HG02610 (cell line): ENCODE measurements at regions not wholly inside any gene's neighbourhood (a gene's known extent, or its start where the extent isn't known, plus 50 kb on each side); places are given as distances from the start of the nearest gene placed in this dataset.
"Not testable (repeated sequence)": the region's sequence is repeated elsewhere in the genome, so short reads cannot be mapped to it uniquely, and the experiment has no call there.

Experiments
- ATAC-seq: cut with Tn5 transposase; IDR thresholded peaks from one replicate; pipeline ENCODE4 v1.9.1; 2021; ENCODE audit warnings: mild to moderate bottlenecking, moderate library complexity; ENCODE audit not compliant: unreplicated experiment

- no peak for ATAC-seq
Measured at GRCh38 chr3:182388506-182388905, 404.8 kb upstream of the ATP11B start.

GRCh38 chr3:182389071-182389815 lies 404.1 kb upstream of the ATP11B start:
- ATAC-seq = no peak

DNA sequence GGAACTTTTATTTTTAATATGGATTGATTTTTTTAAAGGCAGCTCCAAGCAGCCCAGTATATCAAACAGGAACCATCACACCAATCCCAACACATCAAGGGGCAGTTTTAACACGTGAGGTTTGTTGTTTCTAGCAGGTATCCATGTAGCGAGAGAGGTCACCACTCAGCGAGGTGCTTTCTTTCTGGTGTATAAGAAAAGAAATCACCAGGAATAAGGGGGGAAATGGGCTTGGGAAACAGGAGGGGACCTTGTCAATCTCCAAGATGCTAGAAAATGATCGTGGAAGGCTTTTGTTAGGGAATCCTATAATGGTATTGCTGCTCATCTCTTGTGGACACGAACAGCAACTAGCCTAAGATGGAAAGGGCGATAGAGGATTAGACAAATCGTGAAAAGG lies 402.9 kb upstream of the ATP11B start:
- no peak for ATAC-seq

DNA sequence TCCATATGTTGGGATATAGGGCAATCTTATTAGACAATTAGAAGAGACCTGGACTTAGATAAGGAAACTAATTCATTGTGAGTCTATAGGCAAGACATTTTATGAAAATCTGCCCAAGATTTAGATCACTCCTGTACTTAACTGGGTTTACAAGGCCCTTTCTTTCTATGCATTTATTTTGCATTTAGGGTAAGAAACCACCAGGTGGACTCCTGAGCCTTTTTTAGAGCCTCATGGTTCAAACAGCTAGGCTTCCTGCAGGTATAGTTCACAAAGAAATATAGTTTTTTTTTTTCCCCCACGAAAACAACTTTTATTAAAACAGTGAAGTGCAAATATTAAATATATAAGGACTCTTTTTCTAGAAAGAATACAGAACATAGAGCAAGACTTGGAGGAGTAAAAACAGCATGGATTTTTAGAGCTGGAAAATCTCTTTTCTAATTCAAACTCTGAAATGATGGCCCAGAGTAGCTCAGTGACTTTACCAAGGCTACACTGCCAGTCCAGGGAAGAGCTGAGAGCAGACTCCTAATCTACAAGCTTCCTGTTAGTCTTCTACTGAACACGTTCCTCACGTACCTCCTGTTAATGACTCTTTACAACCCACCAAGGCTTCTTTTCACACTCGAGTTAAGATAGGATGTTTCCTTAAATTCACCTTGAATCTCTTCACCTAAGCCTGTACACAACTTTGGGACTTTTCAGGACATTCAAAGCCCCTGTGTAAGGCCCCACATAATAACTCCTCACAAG lies 400.9 kb upstream of the ATP11B start:
- ATAC-seq = no peak

DNA sequence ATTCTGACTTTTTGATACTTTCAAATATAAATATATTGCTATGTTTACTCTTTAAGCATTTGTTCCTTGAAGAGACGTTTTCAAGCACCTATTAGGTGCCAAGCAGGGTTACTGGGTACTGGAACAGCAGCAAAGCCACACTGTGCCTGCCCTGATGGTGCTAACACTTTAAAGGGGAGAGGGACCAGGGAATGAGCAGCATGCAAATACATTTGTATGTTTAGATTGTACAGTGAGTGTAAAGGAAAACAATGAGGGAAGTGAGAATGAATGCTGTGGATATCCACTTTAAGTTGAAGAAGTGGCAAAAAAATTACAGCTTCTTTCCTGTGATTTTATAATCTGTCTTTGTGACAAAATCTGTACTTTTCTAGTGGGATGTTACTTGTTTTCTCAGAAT lies 400.2 kb upstream of the ATP11B start:
- ATAC-seq = no peak

DNA sequence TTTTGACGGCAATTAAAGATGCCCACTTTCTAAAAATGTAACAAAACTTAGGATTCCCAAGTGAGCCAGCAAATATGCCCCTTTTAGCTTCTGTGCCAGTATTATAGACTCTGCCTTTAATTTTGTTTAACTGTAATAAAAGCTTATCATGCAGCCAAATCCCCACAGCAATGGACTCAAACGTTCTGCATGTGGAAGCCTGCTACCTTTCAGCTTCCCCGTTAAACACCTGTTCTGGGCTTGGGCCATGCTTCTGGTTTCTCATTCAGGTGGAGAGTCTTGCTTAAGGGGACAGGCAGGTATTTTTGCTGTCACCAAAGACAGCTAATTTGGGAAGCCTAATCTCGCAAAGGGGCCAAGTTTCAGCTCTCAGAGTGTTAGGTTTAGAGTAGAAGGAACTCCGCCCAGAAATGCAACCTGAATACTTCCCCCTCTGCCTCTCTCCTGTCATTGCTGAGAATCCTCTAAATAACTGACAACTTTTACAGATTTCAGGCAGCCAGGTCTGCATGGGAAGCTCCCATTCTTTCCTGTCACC lies 399.4 kb upstream of the ATP11B start:
- no peak for ATAC-seq

DNA sequence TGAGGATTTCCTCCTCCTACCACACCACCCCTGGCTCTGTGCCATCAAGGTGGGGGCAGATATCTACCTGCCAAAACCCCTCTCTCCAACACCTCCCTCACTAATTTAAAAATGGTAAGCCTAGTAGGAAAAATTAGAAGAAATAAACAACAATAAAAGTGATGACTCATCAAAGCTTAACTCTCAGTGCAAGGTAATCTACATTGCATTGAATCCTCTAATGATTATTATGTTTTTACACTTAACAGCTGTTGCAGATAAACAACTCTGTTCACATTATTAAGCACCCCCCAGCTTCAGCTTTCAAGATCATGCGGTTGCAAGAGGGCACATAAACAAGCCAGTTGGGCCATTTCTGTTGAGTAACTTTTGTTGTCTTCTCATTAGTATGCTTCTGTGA lies 396.1 kb upstream of the ATP11B start:
- ATAC-seq = no peak

- no peak for ATAC-seq
Measured at GRCh38 chr3:182399978-182400737, 393.1 kb upstream of the ATP11B start.

- no peak for ATAC-seq
Measured at GRCh38 chr3:182400838-182401237, 392.5 kb upstream of the ATP11B start.

DNA sequence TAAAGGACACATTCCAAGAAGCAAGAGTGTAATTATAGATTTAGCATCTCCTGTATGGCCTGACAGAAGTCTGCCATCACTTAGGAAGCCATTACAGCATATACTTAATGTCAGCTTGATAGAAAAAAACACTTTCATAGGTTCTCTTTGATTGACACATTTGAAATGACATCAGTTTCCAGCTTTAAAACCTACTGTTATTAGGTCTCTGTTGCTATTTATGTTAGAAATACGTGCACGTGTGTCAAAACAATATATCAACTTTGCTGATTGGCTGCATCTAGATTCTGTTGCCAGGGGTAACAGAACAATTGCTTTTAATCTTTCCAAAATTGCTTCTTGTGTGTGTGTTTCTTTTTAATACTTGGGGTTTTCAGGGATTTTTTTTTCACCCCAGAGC lies 389.3 kb upstream of the ATP11B start:
- ATAC-seq = no peak

DNA sequence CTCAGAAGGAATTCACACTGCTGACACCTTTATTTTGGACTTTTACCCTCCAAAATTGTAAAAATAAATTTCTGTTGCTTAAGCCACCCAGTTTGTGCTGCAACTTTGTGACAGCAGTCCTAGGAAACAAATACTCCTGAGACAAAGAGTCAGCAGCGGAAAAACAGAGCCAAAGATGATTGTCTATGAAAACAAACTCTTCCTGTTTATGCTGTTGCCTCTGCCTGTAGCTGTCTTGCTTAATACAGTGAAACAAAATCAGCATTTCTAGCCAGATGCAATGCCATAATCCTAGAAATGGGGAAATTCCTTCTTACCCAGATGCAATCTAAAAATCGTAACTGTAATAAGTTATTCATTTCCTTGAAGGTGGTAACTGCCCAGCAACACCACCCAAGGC lies 387.5 kb upstream of the ATP11B start:
- no peak for ATAC-seq

- no peak for ATAC-seq
Measured at GRCh38 chr3:182406786-182407185, 386.5 kb upstream of the ATP11B start.

GRCh38 chr3:182410051-182410450 lies 383.3 kb upstream of the ATP11B start:
- ATAC-seq = no peak

DNA sequence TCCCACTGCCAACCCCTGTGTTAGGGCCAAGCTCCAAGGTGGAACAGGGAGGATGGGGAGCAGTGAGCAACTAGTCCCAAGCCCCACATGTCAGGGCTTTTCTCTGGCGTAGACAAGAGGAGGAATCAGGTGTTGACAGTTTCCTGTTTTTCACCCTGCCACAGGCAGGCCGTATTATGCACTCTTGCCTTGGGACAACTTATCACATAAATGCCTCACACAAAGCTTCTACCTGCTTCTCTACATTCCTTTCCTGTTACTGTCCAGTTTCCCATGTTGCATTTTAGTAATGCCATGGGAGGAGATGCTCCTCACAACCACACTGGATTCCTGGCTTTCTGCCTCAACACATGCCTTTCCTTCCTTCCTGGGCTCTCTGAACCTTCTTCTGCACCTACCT lies 381.2 kb upstream of the ATP11B start:
- no peak for ATAC-seq

GRCh38 chr3:182413061-182413460 lies 380.2 kb upstream of the ATP11B start:
- no peak for ATAC-seq

DNA sequence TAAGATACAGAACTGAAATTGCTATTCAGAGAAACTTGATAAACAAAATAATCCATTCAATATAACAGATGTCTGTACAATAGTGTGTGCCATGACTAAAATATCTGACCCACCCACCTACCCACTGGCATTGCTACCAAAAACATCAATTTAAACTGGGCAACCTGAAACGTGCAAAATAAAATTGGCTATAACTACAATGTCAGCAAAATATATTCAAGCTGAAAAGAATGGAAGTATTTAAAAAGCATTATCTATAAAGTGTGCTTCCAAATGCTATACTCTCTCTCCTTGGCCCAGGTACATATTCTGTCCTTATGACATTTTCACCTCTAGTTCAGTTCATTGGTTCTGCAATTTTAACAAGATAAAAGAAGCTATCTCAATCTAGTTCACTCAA lies 379.6 kb upstream of the ATP11B start:
- ATAC-seq = no peak

- ATAC-seq = no peak
Measured at GRCh38 chr3:182414586-182414985, 378.7 kb upstream of the ATP11B start.

GRCh38 chr3:182420741-182421140 lies 372.6 kb upstream of the ATP11B start:
- ATAC-seq = no peak

DNA sequence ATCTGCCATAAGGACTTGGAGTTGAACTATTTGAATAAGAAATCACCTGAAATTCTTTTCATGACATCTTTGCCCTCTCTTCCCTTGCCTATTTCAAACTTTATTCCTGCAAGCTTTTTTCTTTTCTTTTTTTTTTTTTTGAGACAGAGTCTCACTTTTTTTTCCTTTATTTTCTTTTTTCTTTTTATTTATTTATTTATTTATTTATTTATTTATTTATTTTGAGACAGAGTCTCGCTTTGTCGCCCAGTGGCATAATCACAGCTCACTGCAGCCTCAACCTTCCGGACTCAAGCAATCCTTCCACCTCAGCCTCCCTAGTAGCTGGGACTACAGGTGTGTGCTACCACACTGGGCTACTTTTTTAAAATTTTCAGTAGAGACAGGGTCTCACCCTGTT lies 369.3 kb upstream of the ATP11B start:
- ATAC-seq = no peak

- not testable (repeated sequence) for ATAC-seq
Measured at GRCh38 chr3:182425926-182426718, 367.2 kb upstream of the ATP11B start.

DNA sequence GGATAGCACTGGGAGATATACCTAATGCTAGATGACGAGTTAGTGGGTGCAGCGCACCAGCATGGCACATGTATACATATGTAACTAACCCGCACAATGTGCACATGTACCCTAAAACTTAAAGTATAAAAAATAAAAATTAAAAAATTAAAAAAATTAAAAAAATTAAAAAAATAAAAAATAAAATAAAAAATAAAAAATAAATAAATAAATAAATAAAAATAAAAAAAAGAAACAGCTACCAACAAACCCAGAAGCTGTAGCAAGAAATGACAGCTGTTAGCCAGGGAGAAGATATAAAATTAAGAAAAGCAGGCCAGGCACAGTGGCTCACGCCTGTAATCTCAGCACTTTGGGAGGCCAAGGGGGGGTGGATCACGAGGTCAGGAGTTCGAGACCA lies 361.3 kb upstream of the ATP11B start:
- not testable (repeated sequence) for ATAC-seq
